CD1c-positive myeloid dendritic cell (primary cell): ENCODE measurements at regions not wholly inside any gene's neighbourhood (a gene's known extent, or its start where the extent isn't known, plus 50 kb on each side); places are given as distances from the start of the nearest gene placed in this dataset.

Experiments used
- DNase-seq: peaks from one replicate; pipeline ENCODE4 v3.0.0-alpha.2; 2016; ENCODE audit errors: extremely low spot score

- DNase-seq: no peak
These were observed 229.1 kb upstream of the ZP4 start for GRCh38 chr1:238119861-238120260.

- DNase-seq: no peak
These were observed 228.3 kb upstream of the ZP4 start for GRCh38 chr1:238119060-238119459.

- DNase-seq: no peak
These were observed 225.1 kb upstream of the ZP4 start for GRCh38 chr1:238115852-238116251.

GRCh38 chr1:238112952-238113621, 222.4 kb upstream of the ZP4 start:
- DNase-seq: no peak

GRCh38 chr1:238111516-238111915, 220.8 kb upstream of the ZP4 start:
- DNase-seq: no peak

- no peak for DNase-seq
These were observed 220.4 kb upstream of the ZP4 start for GRCh38 chr1:238111081-238111480.

GRCh38 chr1:238108417-238108816, 217.7 kb upstream of the ZP4 start:
- no peak for DNase-seq

- DNase-seq: no peak
These were observed 216.6 kb upstream of the ZP4 start for GRCh38 chr1:238107322-238107721.

GRCh38 chr1:238104752-238105151, 214.0 kb upstream of the ZP4 start:
- no peak for DNase-seq

GRCh38 chr1:238101923-238102322, 211.2 kb upstream of the ZP4 start:
- DNase-seq: no peak

GRCh38 chr1:238099871-238100270, 209.1 kb upstream of the ZP4 start:
- DNase-seq: no peak

GRCh38 chr1:238089615-238090014, 198.9 kb upstream of the ZP4 start:
- DNase-seq: no peak

GRCh38 chr1:238088560-238089290, 198.0 kb upstream of the ZP4 start:
- DNase-seq: no peak

GRCh38 chr1:238073991-238074390, 183.3 kb upstream of the ZP4 start:
- no peak for DNase-seq

GRCh38 chr1:238071061-238071460, 180.3 kb upstream of the ZP4 start:
- no peak for DNase-seq

- no peak for DNase-seq
These were observed 172.7 kb upstream of the ZP4 start for GRCh38 chr1:238063454-238063853.

GRCh38 chr1:238061967-238062613, 171.4 kb upstream of the ZP4 start:
- no peak for DNase-seq

GRCh38 chr1:238060061-238060460, 169.3 kb upstream of the ZP4 start:
- DNase-seq: no peak

- no peak for DNase-seq
These were observed 162.0 kb upstream of the ZP4 start for GRCh38 chr1:238052496-238053266.

GRCh38 chr1:238029126-238029525, 138.4 kb upstream of the ZP4 start:
- DNase-seq: no peak

GRCh38 chr1:238027366-238027765, 136.6 kb upstream of the ZP4 start:
- no peak for DNase-seq

GRCh38 chr1:238023137-238023536, 132.4 kb upstream of the ZP4 start:
- no peak for DNase-seq
